Endothelial cell of hepatic sinusoid (primary cell): ENCODE measurements at regions not wholly inside any gene's neighbourhood (a gene's known extent, or its start where the extent isn't known, plus 50 kb on each side); places are given as distances from the start of the nearest gene placed in this dataset.
"Not testable (repeated sequence)": the region's sequence is repeated elsewhere in the genome, so short reads cannot be mapped to it uniquely, and the experiment has no call there.

Experiments
- in situ Hi-C: cut with HindIII; loops from 2 replicates; pipeline ENCODE4 v1.10.0; 2017; ENCODE audit warnings: low sequenced_read_pairs

GRCh38 chr5:92559331-92559730 is 1021.7 kb downstream of the NR2F1-AS1 start:
- in situ Hi-C loops = no loop called here

- in situ Hi-C loops = no loop called here
Measured at GRCh38 chr5:92556747-92557146, 1024.3 kb downstream of the NR2F1-AS1 start.

GRCh38 chr5:92554447-92555085 is 1026.5 kb downstream of the NR2F1-AS1 start:
- in situ Hi-C loops = no loop called here

GRCh38 chr5:92553326-92553725 is 1027.7 kb downstream of the NR2F1-AS1 start:
- in situ Hi-C loops = no loop called here

- in situ Hi-C loops = no loop called here
Measured at GRCh38 chr5:92552206-92553160, 1028.5 kb downstream of the NR2F1-AS1 start.

GRCh38 chr5:92548346-92548745 is 1032.7 kb downstream of the NR2F1-AS1 start:
- in situ Hi-C loops = no loop called here

GRCh38 chr5:92544596-92544995 is 1036.4 kb downstream of the NR2F1-AS1 start:
- in situ Hi-C loops = no loop called here

- in situ Hi-C loops = no loop called here
Measured at GRCh38 chr5:92544036-92544435, 1037.0 kb downstream of the NR2F1-AS1 start.

GRCh38 chr5:92543201-92543600 is 1037.8 kb downstream of the NR2F1-AS1 start:
- in situ Hi-C loops = no loop called here

- in situ Hi-C loops = not testable (repeated sequence)
Measured at GRCh38 chr5:92542017-92542416, 1039.0 kb downstream of the NR2F1-AS1 start.

- in situ Hi-C loops = no loop called here
Measured at GRCh38 chr5:92527311-92528078, 1053.5 kb downstream of the NR2F1-AS1 start.

- in situ Hi-C loops = no loop called here
Measured at GRCh38 chr5:92525131-92525530, 1055.9 kb downstream of the NR2F1-AS1 start.

- in situ Hi-C loops = no loop called here
Measured at GRCh38 chr5:92519811-92520632, 1061.0 kb downstream of the NR2F1-AS1 start.

- in situ Hi-C loops = no loop called here
Measured at GRCh38 chr5:92518318-92518904, 1062.6 kb downstream of the NR2F1-AS1 start.

GRCh38 chr5:92514896-92515295 is 1066.1 kb downstream of the NR2F1-AS1 start:
- in situ Hi-C loops = no loop called here

GRCh38 chr5:92513067-92513466 is 1068.0 kb downstream of the NR2F1-AS1 start:
- in situ Hi-C loops = no loop called here

GRCh38 chr5:92508271-92508670 is 1072.7 kb downstream of the NR2F1-AS1 start:
- in situ Hi-C loops = loop anchor here (5.0 kb wide), 1 partner anchor 36 kb away; no protein-coding TSS in a partner anchor

- in situ Hi-C loops = loop anchor here (5.0 kb wide), 1 partner anchor 34 kb away; no protein-coding TSS in a partner anchor
Measured at GRCh38 chr5:92505925-92506324, 1075.1 kb downstream of the NR2F1-AS1 start.

GRCh38 chr5:92505145-92505544 is 1075.9 kb downstream of the NR2F1-AS1 start:
- in situ Hi-C loops = loop anchor here (5.0 kb wide), 1 partner anchor 33 kb away; no protein-coding TSS in a partner anchor

- in situ Hi-C loops = no loop called here
Measured at GRCh38 chr5:92504346-92504745, 1076.7 kb downstream of the NR2F1-AS1 start.
